NCI-H524 treated with DMSO at 0.1 percent for 48 hours (cell line): ENCODE measurements at regions not wholly inside any gene's neighbourhood (a gene's known extent, or its start where the extent isn't known, plus 50 kb on each side); places are given as distances from the start of the nearest gene placed in this dataset.

ENCODE experiments used
- DNase-seq: peaks from one replicate; lab custom pipeline; 2025; lab: John Stamatoyannopoulos, UW

DNA sequence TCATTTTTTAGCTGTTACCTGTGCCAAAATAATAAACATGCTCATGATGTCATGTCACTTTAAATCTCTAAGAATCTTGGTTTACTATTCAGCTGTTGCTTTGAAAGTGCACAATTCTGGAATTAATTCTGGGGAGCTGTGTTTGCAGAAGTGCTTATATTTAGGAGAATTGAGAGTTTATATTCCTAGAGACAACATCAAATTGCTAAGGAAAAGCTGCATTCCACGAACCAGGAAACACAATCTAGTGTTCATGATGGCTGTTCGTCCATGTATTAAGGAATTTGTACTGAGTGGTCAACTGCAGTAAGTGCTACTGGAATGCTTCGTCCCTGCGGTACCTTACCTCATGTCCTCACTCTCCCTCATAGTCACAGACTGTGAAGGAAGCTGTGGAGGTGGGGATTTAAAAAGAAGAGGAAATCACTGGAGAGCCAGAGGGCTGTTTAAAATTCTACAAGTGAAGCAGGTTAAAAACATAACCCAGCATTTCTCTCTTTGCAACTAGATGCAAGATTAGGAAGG, 161.0 kb downstream of the TRMT11 start:
- DNase-seq, result no peak

DNA sequence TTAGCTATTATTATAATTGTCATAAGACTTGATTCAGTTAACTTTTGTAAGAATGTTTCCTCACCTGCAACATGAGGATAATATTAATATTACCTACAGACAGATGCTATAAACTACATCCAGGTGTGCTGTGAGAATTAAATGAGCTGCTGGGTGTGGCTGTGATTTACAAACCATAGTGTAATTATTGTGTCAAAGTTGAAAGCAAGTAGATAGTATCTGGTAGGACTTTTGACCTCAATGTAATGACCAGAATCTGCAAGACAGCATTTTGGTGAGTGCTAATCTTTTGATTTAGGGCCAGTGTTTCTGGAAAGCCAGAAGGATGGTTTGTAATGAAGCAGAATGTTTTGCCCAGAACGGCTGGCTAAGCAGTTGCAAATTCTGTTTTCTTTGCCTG, 162.5 kb downstream of the TRMT11 start:
- no peak for DNase-seq

DNA sequence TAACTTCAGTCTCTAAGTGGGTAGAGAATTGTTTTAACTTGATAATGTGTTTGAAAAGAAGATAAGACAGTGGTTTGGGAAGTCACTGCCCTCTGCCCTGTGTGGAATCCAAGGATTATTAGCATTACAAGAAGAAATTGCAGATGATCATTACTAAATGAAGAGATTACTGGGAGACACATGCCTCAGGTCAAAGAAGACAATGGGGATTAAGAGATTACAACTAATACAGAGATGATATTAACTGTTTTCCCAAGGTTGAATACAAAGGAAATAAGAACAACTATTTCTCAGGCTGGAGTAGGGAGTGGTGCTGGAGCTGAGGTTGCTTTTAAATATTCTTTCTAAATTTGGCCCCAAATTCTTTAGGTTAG, 166.0 kb downstream of the TRMT11 start:
- DNase-seq, result no peak

DNA sequence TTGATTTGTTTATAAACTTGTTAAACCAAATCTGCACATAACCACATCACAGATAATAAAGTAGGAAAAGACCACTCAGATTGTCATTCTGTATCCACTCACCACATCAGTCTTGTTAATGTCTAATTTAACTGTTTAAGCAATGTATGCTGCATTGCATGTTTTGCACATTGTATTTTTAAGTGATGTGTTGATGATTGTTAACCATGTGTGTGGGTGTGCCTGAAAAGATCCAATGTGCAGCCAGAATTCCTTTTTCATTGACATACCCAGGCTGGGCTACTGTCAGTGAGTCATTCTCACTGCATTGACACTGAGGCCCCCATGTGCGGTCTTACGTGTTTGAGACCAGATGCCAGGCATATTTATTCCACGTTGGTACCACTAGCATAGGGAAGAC, 167.3 kb downstream of the TRMT11 start:
- no peak for DNase-seq

DNA sequence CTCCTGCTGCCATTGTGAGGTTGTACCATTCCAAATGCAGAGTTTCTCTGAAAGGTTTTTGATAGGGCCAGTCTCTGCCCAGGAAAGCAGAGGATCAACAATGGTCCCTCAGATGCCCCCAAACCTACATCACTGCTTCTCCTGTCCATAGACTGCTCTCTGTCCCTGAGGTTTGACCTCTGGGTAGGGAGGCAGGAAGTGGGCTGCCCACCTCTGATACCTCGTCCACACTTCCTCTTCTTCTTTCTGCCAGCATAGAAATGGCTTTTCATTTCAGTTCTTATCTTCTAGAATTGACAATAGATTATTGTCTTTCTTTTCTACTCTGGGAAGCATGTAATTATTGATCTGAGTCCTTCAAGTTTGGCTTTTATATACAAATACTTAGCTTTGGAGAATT, 170.6 kb downstream of the TRMT11 start:
- DNase-seq, result no peak

DNA sequence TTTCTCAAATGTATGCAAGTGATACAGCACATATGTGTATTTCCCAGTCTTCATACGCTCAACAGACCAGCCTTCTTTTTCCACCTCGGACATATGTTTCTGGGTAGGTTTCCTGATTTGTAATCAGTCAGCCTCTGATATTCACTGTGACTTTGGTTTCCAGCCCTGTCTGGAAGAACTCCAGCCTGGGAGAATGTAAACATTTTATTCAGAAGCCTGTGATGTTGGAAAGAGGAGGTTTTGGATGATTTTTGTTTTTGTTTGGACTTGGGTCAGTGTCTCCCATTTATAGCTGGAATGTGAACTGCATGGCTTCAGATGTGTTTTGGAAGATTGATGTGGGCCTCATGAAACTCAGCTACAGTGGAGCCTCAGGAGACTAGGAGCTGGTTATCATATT, 172.2 kb upstream of the CENPW start:
- DNase-seq, result no peak

DNA sequence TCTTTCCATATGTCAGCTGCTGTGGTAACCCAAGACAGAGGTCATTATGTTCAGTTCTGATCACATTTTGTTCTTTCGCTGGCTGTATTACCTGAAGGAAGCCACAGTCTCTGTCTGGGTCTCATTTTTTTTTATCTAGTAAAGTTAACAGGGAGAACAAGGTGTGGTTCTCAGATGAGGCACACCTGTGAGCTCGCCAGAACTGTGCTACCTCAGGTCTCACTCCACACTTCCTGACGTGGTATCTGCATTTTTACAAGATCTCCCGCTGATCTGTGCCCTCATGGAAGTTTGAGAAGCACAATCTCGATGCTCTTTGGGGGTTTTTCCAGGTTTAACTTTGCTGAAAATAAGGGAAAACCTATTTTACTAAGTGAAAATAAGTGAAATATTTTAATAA, 169.5 kb upstream of the CENPW start:
- DNase-seq, result no peak

DNA sequence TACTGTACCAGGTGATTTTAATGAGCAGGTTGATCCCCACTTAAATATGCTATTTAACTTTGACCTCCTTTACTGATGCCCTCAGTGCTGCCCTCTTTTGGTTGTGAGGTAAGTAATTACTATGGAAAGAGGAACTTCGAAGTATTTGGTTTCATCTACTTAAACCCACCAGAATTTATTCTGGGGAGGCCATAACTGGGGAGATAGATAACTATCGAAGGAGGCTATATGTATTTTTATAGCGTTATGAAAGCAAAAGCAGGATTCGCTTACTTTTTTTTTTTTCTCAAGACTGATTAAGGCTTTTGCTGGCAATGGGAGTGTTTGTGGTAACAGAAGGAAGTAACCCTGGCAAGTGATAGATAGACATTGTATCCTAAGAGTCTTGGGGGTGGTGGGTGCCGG, 168.9 kb upstream of the CENPW start:
- DNase-seq, result peak; percentile 41

DNA sequence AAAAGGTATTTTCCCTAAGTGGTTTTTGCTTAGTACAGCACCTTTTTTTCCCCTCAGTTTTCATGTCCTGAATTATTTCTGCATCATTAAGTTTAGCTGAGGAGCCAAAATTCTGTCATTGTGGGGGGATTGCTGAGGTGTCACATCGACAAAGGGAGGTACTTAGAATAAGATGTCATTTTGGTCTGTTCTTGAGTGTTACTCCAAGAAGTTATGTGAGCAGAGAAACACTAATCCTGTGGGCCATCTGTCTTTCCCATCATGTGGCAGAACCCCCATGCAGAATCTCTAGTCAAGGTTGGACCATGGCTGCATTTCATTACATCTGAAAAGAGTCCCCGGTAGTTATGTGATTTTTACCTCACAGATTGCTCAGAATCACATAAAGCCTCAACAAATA, 167.8 kb upstream of the CENPW start:
- peak; percentile 95 for DNase-seq

DNA sequence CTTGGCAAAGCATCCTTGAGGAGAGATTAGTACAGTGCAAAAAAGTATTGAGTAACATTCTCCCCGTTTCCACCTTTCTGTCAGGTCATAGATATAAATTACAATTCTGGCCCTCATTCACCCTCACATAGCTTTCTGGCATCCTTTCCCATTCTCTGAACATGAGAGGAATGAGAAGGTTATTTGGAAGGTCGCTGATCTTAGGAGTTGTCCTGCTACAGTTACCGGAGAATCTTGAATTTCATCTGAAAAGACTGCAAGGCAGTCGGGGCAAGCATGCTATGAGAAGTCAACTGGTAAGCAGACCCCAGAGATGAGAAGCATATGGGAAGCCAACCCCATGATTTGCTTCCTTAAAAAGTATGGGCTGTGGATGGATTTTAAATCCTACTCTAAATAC, 166.7 kb upstream of the CENPW start:
- no peak for DNase-seq

DNA sequence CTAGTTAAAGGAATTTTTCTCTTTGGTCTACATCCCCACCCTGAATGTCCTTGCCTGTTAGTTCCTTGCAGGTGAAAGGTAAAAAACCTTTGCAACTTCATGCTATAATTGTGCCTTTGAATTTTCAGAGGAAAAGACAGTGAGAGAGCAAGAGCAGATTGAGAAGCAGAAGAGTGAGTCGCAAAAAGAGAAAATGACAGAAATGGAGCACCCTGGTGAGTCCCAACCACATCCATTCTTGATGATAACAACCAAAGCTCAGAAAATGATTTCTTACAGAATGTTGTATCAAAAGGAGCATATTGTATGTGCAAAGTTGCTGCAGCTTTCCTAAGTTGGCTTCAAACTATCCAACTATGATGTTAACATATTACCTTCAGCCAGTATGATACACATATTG, 165.2 kb upstream of the CENPW start:
- no peak for DNase-seq

DNA sequence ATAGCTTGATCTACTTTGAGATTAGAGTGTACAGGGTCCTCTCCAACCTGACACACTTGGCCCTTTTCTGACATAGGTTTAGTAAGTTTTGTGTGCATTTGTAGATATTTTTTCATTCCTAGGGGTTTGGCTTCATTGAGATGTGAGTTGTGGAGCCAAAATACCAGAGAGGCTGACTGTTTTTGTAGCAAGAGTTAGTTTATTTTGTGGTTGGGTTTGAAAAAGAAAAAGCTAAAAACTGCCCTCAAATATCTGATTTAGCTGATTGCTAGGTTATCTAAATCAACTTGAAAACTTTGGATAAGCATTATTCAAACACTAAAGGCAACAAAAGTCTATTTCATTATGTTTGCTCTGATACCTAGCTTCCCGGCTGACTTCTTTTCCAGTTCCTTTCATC, 164.7 kb upstream of the CENPW start:
- DNase-seq, result no peak

DNA sequence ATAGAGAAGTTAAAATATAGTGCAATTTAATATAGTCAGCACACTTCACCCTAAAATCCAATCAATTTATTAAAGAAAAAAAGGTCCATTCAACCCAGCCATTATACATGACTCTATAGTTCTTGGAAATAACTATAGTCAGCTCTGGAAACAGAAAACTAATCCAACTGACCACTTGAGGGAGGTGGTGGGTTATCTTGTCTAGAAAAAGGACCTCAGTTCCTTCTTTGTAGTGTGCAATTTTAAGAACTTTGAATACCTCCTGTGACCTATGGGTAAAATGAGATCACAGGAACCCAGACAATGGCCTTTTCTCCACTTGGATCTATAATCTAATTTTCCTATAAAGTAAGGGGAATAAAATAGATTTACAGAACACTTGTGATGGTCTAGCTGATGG, 163.6 kb upstream of the CENPW start:
- DNase-seq, result no peak

DNA sequence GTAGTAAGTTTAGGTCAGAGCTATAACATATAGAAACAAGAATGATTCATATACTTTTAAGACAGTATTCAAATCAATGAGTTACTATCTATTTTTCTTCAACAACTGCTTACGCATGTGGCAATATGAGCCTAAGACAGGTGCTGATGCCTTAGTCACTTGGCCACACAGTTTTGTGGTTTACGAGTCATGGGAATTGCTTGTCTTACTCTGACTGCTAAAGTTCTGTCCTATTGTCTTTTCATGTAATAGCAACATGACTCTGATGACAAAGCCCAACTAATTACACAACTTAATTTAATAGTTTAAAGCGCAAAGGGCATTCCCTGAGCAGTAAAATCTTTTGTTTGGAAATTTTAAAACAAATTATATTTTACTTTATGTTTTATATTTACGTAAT, 159.3 kb upstream of the CENPW start:
- DNase-seq, result no peak

DNA sequence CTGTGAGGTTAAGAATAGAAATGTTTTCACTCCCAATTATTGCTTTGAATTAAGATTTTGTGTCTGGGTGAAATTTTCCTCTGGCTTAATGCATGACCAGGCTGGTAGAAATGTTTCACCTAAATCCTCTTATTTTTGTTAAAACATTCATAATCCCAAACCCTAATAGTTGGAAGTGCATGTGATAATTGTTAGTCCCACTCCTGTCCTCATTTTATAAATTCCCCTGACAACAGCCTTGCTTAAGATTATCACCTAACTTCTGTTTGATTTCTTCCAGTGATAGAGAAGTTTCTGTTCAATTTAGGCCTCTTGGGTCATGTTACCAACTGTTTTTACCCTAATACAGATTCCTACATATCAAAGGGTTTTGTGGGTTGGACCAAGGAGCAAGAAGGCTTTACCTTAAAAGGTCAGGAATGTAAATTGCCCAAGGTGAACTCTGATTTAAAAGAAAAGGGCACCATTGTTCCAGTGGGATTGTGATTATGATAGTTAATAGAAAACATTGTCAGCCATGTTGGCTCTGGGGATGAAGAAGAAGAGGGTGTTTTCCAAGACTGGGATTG, 158.7 kb upstream of the CENPW start:
- no peak for DNase-seq

DNA sequence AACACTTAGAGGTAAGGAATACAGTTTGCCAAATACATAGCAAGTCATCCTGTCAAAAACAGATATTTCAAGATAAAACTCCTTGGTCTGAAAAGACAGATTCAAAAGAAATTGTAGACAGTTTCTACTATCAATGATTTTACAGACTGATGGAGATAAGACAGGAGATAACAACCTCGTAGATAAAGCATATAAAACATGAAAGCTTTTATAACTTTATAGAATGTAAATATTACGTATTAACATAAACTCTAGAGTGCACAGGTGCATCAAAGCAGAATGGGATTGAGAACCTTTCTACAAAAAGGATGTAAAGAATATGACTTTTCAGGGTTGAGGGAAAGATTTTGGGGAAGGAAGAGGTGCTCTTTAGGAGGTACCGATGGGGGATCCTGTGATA, 158.0 kb upstream of the CENPW start:
- DNase-seq, result no peak

DNA sequence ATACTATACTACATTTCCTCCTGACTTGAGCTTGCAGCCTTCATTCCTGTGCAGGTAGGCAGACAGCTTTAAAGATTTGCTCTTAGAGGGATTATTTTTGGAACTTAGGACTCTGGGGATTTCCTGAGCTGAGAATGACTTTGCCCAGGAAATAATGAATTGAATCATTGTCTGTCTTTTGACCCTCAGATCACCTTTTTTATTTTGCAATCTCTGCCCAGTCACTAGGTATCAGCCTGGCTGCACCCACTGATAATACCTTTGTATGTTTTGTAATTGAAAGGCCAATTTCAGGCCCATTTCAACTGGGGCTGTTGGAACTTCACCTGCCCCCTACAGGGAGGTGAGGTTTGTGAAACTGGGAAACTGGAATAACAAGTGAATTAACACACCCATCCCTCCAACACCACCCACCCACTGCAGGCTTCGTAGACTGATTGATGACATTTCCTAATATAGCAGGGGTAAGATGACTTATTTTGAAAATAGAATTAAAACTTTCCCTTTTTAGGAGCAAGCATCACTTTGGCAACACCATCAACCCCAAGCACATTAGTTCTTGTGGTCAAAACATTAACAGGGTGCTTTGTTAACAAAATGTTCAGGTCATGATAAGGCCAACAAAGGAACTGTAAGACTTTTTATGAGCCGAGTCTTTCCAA, 157.1 kb upstream of the CENPW start:
- no peak for DNase-seq

DNA sequence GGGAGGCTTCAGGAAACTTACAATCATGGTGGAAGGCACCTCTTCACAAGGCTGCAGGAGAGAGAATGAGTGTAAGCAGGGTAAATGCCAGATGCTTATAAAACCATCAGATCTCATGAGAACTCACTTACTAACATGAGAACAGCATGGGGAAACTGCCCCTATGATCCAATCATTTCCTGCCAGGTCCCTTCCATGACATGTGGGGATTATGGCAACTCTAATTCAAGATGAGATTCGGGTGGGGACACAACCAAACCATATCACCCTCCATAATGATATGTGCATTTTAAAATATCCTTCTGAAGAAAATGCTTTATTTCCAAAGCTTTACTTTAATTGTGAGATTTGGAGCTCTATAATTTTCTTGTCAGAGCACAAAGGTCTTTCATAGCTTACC, 154.1 kb upstream of the CENPW start:
- no peak for DNase-seq

DNA sequence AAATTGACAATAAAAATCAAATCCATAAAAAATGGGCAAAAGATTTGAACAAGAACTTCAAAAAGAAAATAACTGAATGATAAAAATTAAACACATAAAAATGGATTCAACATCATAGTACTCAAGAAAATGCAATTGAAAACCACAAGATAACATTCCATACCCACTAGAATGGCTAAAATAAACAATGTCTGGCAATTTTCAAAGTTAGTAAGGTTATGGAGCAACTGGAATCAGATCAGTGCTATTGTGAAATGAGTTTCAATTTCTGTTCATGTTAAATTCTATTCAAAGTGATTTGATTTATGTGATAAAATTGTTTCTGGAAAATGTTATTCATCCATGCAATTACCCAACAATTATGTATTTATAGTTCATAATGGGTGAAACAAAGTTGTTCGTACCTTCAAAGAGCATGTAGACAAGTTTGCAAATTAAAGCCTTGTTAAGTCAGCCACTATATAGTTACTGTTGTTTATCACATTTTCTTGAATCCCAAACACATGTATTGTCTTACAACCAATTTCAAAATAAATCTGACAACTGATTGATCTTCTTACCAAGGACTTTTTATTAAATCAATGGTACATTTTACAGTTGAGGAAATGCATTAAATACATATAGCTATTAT, 151.5 kb upstream of the CENPW start:
- no peak for DNase-seq

DNA sequence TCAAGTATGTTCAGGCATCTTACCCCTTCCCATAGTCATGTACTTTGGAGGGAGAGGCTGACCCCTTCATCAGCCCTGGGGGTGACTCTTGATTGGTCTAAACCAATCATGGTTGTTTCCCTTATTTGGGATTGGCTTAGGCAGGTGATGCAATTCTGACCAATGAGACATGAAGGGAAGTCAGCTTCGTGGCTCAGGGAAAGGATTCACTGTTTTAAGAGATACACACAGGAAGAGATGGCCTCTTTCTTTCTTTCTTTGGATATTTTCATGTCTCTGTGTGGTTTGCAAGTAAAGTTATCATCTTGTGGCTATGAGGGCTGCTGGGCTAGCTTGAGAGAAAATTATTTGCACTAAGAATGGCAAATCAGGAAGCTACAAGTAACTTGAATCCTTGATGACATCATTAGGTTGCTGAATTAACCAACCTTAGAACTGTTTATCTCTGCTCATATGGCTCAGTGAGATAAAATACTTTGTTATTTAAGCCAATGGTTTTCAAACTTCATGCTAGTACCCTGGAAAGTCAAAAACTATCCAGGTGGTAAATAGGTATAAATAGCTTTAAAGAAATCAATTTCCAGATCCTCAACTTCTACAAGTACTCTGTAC, 144.2 kb upstream of the CENPW start:
- no peak for DNase-seq

DNA sequence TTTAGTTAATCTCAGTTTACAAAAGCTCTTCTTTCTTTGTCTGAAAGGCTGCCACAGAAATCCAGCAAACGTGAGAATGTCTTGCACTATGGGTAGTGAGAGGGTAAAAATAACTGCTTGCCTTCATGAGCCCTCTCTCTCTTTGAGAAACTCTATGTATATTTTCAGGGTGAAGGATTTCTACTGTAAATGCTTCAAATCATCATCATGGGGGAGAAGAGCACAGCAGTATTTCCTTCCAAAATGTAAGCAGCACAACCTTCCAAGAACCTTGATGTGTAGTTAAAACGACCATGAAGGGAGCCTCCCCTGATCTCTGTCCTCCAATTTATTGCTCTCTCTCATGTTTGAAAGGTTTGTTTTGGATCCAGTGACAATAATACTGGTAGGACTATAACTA, 141.3 kb upstream of the CENPW start:
- DNase-seq, result no peak

DNA sequence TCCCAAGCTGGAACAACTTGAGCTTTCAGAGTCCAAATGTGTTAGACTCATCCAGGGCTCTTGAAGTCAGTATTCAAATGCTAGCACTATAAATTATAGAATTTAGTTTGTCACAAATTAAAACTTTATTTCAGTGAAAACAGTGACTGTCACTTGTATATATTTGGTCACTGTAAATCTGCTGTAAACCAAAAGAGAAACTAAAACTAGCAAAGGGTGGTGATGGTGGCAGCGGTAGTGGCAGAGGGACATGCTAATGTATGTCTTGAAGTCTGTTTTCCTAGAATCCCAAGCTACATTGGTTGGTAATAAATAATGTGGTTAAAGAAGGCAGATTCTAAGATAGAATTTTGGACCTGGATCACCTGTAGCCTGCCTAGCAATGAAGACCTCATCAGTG, 140.4 kb upstream of the CENPW start:
- no peak for DNase-seq

DNA sequence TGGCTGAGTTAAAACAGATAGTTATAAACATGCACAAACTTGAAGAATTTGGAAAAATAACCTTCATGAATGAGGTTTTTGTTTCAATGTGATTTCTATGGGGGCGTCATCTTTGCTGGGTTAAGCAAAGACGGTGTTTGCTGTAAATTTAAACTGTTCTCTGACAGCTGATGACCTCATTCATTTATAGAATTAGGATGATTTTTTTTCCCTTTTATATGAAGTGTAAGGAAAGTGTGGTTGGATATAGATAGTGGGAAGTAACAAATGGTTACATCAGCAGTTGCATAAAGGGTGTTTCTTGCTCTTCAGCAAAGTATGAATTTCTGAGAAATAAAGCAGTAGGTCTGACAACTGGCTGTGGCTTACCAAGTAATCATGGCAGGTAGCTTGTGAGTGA, 137.2 kb upstream of the CENPW start:
- no peak for DNase-seq
